DND-41 (cell line): ENCODE measurements at regions not wholly inside any gene's neighbourhood (a gene's known extent, or its start where the extent isn't known, plus 50 kb on each side); places are given as distances from the start of the nearest gene placed in this dataset.

Experiments
- CTCF ChIP-seq: IDR thresholded peaks from 2 replicates; pipeline ENCODE4 v1.5.1; 2012; ENCODE audit warnings: borderline replicate concordance, low read length, moderate library complexity, mild to moderate bottlenecking; ENCODE audit not compliant: poor library complexity, severe bottlenecking; ENCODE audit errors: extremely low read depth
- EZH2 ChIP-seq: IDR thresholded peaks from 3 replicates; pipeline ENCODE4 v1.6.1; 2012; ENCODE audit warnings: borderline replicate concordance, low read depth, mild to moderate bottlenecking, moderate library complexity, low read length, inconsistent platforms; ENCODE audit not compliant: severe bottlenecking

DNA sequence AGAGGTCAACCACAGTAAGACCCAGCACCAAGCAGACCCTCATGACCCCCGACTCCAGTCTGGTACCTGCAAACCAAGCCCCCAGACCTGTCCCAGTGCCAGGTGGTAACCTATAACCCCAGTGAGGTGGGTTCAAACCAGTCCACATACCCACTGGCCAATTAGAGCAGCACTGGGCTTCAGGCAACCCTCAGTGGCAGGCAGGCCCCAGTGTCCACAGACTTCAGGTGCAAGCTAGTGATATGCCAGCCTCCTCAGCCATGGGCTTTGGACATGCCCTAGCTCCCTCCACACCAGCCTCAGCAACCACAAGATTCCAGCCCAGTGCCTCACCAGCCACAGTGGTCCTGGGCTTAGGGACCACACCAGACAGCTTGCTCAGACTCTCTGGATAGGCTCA lies 276.6 kb downstream of the DTWD2 start:
- TF ChIP-seq CTCF (no peak), EZH2 (no peak)
